ENCODE measurements at regions not wholly inside any gene's neighbourhood (a gene's known extent, or its start where the extent isn't known, plus 50 kb on each side); places are given as distances from the start of the nearest gene placed in this dataset.

DNA sequence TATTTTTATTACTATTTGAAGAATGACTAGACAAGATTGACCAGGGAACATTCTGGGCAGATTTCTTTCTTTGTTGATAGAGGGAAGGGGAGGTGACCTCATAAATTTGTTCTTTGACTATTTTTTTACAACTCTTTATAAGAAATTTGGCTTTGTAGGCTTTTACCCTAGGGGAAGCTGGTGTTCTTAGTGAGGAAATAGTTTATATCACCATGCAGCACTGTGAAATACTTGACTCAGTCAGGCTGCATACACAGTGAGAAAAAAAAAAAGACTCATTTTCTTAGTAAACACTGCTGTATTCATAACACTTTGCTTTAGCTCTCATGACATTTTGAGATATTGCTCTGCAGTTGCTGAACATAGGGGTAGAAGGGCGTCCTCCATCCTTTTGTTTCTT, 336.6 kb upstream of the PIK3R1 start (continued):
- TF ChIP-seq, protein P1, sequence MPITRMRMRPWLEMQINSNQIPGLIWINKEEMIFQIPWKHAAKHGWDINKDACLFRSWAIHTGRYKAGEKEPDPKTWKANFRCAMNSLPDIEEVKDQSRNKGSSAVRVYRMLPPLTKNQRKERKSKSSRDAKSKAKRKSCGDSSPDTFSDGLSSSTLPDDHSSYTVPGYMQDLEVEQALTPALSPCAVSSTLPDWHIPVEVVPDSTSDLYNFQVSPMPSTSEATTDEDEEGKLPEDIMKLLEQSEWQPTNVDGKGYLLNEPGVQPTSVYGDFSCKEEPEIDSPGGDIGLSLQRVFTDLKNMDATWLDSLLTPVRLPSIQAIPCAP (CRISPR knock-in tag; IDR thresholded peaks at IDR 0.05), result no peak

DNA sequence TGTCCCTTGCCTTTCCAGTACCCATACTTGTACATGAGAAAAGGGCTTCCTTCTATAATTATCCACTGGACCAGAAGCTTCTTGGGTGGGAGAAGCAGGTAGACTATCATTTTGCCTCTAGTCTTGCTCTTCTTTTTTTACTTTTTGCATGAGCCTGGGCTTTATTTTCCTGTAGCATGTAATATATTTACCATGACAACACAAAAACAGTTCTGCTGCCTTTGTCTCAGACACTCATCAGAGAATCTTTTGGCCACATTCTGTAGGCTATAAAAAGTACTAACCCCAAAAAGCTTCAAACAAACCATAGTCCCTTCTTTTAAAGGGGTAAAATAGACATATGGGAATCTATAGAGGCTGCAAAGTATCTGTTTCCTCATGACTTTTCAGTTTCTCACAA, 339.2 kb upstream of the PIK3R1 start:
- CTCF ChIA-PET, result no interaction called here

DNA sequence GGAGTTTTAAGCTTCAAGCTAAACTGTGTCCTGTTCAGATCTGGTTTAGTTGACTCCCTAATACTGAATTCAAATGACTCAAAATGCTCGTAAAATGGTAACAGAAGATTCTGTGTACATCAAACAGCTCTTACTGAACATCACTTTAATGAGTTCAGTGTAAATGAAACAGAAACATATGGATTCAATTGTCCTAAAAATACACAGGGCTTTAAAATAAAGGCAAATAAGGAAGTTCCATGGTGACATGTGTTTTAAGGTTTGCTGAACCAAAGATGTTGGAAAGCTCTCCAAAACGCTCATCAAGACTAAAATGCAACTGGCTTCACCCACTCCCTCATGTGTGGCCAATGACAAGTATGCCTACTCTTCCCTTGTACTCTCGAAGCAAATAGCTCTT, 340.0 kb upstream of the PIK3R1 start:
- Mint-ChIP-seq H3K4me1 (no peaks in the 10 kb centered on the region), H3K4me3 (no peak overlapping the region), H3K27ac (no peak overlapping the region), H3K36me3 (no peaks in the 10 kb centered on the region), H3K9me3 (peaks cover 4% of the 10 kb centered on the region), H3K27me3 (ENCODE audit: low read depth) (no peaks in the 10 kb centered on the region)
- POLR2A ChIA-PET, result no interaction called here
- CTCF ChIA-PET, result no interaction called here
- DNase-seq (ENCODE audit: low spot score) (no peak), ATAC-seq (no peak)
- TF ChIP-seq, protein P2, sequence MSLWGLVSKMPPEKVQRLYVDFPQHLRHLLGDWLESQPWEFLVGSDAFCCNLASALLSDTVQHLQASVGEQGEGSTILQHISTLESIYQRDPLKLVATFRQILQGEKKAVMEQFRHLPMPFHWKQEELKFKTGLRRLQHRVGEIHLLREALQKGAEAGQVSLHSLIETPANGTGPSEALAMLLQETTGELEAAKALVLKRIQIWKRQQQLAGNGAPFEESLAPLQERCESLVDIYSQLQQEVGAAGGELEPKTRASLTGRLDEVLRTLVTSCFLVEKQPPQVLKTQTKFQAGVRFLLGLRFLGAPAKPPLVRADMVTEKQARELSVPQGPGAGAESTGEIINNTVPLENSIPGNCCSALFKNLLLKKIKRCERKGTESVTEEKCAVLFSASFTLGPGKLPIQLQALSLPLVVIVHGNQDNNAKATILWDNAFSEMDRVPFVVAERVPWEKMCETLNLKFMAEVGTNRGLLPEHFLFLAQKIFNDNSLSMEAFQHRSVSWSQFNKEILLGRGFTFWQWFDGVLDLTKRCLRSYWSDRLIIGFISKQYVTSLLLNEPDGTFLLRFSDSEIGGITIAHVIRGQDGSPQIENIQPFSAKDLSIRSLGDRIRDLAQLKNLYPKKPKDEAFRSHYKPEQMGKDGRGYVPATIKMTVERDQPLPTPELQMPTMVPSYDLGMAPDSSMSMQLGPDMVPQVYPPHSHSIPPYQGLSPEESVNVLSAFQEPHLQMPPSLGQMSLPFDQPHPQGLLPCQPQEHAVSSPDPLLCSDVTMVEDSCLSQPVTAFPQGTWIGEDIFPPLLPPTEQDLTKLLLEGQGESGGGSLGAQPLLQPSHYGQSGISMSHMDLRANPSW (CRISPR knock-in tag; conservative IDR thresholded peaks at IDR 0.05; ENCODE audit: low read depth), result no peak
- TF ChIP-seq, protein P3, sequence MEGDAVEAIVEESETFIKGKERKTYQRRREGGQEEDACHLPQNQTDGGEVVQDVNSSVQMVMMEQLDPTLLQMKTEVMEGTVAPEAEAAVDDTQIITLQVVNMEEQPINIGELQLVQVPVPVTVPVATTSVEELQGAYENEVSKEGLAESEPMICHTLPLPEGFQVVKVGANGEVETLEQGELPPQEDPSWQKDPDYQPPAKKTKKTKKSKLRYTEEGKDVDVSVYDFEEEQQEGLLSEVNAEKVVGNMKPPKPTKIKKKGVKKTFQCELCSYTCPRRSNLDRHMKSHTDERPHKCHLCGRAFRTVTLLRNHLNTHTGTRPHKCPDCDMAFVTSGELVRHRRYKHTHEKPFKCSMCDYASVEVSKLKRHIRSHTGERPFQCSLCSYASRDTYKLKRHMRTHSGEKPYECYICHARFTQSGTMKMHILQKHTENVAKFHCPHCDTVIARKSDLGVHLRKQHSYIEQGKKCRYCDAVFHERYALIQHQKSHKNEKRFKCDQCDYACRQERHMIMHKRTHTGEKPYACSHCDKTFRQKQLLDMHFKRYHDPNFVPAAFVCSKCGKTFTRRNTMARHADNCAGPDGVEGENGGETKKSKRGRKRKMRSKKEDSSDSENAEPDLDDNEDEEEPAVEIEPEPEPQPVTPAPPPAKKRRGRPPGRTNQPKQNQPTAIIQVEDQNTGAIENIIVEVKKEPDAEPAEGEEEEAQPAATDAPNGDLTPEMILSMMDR (IDR thresholded peaks at IDR 0.05), result no peak
- TF ChIP-seq ZNF232 (CRISPR knock-in tag; IDR thresholded peaks at IDR 0.05) (no peak), TEAD1 (CRISPR knock-in tag; IDR thresholded peaks at IDR 0.05) (no peak), SMAD4 (CRISPR knock-in tag; IDR thresholded peaks at IDR 0.05) (no peak), CBFB (CRISPR knock-in tag; IDR thresholded peaks at IDR 0.05; ENCODE audit: low read depth) (no peak), SMAD3 (CRISPR knock-in tag; IDR thresholded peaks at IDR 0.05; ENCODE audit: borderline replicate concordance) (no peak), ZNF416 (CRISPR knock-in tag; IDR thresholded peaks at IDR 0.05) (no peak), JAZF1 (CRISPR knock-in tag; IDR thresholded peaks at IDR 0.05) (no peak)
- TF ChIP-seq, protein P4, sequence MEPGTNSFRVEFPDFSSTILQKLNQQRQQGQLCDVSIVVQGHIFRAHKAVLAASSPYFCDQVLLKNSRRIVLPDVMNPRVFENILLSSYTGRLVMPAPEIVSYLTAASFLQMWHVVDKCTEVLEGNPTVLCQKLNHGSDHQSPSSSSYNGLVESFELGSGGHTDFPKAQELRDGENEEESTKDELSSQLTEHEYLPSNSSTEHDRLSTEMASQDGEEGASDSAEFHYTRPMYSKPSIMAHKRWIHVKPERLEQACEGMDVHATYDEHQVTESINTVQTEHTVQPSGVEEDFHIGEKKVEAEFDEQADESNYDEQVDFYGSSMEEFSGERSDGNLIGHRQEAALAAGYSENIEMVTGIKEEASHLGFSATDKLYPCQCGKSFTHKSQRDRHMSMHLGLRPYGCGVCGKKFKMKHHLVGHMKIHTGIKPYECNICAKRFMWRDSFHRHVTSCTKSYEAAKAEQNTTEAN (CRISPR knock-in tag; IDR thresholded peaks at IDR 0.05), result no peak
- TF ChIP-seq, protein P5, sequence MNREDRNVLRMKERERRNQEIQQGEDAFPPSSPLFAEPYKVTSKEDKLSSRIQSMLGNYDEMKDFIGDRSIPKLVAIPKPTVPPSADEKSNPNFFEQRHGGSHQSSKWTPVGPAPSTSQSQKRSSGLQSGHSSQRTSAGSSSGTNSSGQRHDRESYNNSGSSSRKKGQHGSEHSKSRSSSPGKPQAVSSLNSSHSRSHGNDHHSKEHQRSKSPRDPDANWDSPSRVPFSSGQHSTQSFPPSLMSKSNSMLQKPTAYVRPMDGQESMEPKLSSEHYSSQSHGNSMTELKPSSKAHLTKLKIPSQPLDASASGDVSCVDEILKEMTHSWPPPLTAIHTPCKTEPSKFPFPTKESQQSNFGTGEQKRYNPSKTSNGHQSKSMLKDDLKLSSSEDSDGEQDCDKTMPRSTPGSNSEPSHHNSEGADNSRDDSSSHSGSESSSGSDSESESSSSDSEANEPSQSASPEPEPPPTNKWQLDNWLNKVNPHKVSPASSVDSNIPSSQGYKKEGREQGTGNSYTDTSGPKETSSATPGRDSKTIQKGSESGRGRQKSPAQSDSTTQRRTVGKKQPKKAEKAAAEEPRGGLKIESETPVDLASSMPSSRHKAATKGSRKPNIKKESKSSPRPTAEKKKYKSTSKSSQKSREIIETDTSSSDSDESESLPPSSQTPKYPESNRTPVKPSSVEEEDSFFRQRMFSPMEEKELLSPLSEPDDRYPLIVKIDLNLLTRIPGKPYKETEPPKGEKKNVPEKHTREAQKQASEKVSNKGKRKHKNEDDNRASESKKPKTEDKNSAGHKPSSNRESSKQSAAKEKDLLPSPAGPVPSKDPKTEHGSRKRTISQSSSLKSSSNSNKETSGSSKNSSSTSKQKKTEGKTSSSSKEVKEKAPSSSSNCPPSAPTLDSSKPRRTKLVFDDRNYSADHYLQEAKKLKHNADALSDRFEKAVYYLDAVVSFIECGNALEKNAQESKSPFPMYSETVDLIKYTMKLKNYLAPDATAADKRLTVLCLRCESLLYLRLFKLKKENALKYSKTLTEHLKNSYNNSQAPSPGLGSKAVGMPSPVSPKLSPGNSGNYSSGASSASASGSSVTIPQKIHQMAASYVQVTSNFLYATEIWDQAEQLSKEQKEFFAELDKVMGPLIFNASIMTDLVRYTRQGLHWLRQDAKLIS (CRISPR knock-in tag; IDR thresholded peaks at IDR 0.05; ENCODE audit: borderline replicate concordance), result no peak

More for the DNA sequence above, 339.2 kb upstream of the PIK3R1 start:
- peaks cover 4% of the 10 kb centered on the region for H3K9me3 Mint-ChIP-seq
- POLR2A ChIA-PET, result no interaction called here
- no peaks in the 10 kb centered on the region for H3K36me3 Mint-ChIP-seq
- H3K4me3 Mint-ChIP-seq, result no peak overlapping the region
- ATAC-seq, result no peak
- no peak overlapping the region for H3K27ac Mint-ChIP-seq
- no peaks in the 10 kb centered on the region for H3K27me3 Mint-ChIP-seq (ENCODE audit: low read depth)
- TF ChIP-seq, protein P3 (IDR thresholded peaks at IDR 0.05), result no peak
- no peak for TF ChIP-seq CREB1 (CRISPR knock-in tag; IDR thresholded peaks at IDR 0.05)
- TF ChIP-seq, protein P6, sequence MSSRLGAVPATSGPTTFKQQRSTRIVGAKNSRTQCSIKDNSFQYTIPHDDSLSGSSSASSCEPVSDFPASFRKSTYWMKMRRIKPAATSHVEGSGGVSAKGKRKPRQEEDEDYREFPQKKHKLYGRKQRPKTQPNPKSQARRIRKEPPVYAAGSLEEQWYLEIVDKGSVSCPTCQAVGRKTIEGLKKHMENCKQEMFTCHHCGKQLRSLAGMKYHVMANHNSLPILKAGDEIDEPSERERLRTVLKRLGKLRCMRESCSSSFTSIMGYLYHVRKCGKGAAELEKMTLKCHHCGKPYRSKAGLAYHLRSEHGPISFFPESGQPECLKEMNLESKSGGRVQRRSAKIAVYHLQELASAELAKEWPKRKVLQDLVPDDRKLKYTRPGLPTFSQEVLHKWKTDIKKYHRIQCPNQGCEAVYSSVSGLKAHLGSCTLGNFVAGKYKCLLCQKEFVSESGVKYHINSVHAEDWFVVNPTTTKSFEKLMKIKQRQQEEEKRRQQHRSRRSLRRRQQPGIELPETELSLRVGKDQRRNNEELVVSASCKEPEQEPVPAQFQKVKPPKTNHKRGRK (CRISPR knock-in tag; IDR thresholded peaks at IDR 0.05; ENCODE audit: borderline replicate concordance), result no peak
- TF ChIP-seq SMAD4 (CRISPR knock-in tag; IDR thresholded peaks at IDR 0.05), result no peak
- H3K4me1 Mint-ChIP-seq, result no peaks in the 10 kb centered on the region
- DNase-seq (ENCODE audit: low spot score), result no peak

Measured in WTC11 (cell line).